IMR-90 (cell line): ENCODE measurements at regions not wholly inside any gene's neighbourhood (a gene's known extent, or its start where the extent isn't known, plus 50 kb on each side); places are given as distances from the start of the nearest gene placed in this dataset.
A peak's percentile ranks its signal among the peaks of the same experiment; 100 is the strongest.

ENCODE experiments used
- ATAC-seq: fragments of 200-7000 bp; cut with Tn5 transposase; 2 replicates; pipeline ENCODE4 v1.9.1; 2020; ENCODE audit warnings: low read depth, mild to moderate bottlenecking, moderate library complexity
- BruUV-seq: library from RNA; stranded (reverse); fragments of 400-500 nt; replicated peaks from 2 replicates; lab custom pipeline; 2021; lab: Mats Ljungman, UMichigan
- CTCF ChIA-PET: fragments of 300-600 bp; formaldehyde crosslinking; extraction: SDS; loops from one replicate; lab custom pipeline; 2021; ENCODE audit warnings: antibody characterized with exemption; lab: Yijun Ruan, JAX
- POLR2A ChIA-PET: fragments of 300-600 bp; sonication (Branson Sonifier 250); formaldehyde crosslinking; loops from one replicate; lab custom pipeline; 2022; ENCODE audit warnings: antibody characterized with exemption; ENCODE audit not compliant: unreplicated experiment; lab: Charles Lee
- DNase-seq: peaks from one replicate; pipeline ENCODE4 v3.0.0; 2013
- H2AFZ ChIP-seq: replicated peaks from 2 replicates; pipeline ENCODE3; 2013; ENCODE audit warnings: low read length, mild to moderate bottlenecking; ENCODE audit not compliant: poor library complexity
- H2AK5ac ChIP-seq: 2 replicates; pipeline ENCODE4 v1.6.1; 2013; ENCODE audit warnings: low read depth, low read length, inconsistent platforms
- H2AK9ac ChIP-seq: replicated peaks from 2 replicates; pipeline ENCODE3; 2013; ENCODE audit warnings: mild to moderate bottlenecking, low read depth, low read length, moderate library complexity; ENCODE audit not compliant: poor library complexity
- H2BK120ac ChIP-seq: 2 replicates; pipeline ENCODE4 v1.6.1; 2013; ENCODE audit warnings: low read depth, low read length, inconsistent platforms
- H2BK15ac ChIP-seq: 3 replicates; pipeline ENCODE4 v1.6.1; 2013; ENCODE audit warnings: low read depth, low read length, inconsistent platforms
- H2BK20ac ChIP-seq: 2 replicates; pipeline ENCODE4 v1.6.1; 2013; ENCODE audit warnings: low read depth, mild to moderate bottlenecking, inconsistent platforms, low read length, moderate library complexity
- H2BK5ac ChIP-seq: 2 replicates; pipeline ENCODE4 v1.6.1; 2013; ENCODE audit warnings: mild to moderate bottlenecking, low read depth, low read length, inconsistent platforms; ENCODE audit not compliant: poor library complexity, severe bottlenecking
- H3K14ac ChIP-seq: replicated peaks from 2 replicates; pipeline ENCODE4 v1.6.1; 2013; ENCODE audit warnings: low read depth, low read length, inconsistent platforms
- H3K18ac ChIP-seq: 2 replicates; pipeline ENCODE4 v1.6.1; 2013; ENCODE audit warnings: low read depth, low read length, control low read depth
- H3K23ac ChIP-seq: 2 replicates; pipeline ENCODE4 v1.6.1; 2013; ENCODE audit warnings: low read depth, low read length, inconsistent platforms
- H3K27ac ChIP-seq: 2 replicates; pipeline ENCODE4 v1.5.1; 2013; ENCODE audit warnings: mild to moderate bottlenecking, control low read depth, low read length; ENCODE audit not compliant: insufficient read depth
- H3K27me3 ChIP-seq: 2 replicates; pipeline ENCODE4 v1.6.1; 2013; ENCODE audit warnings: low read length; ENCODE audit not compliant: control insufficient read depth, insufficient read depth
- H3K36me3 ChIP-seq: 2 replicates; pipeline ENCODE4 v1.6.1; 2013; ENCODE audit warnings: low read length, mixed read lengths; ENCODE audit not compliant: control insufficient read depth, insufficient read depth
- H3K4ac ChIP-seq: 2 replicates; pipeline ENCODE4 v1.6.1; 2013; ENCODE audit warnings: low read depth, low read length, inconsistent platforms
- H3K4me1 ChIP-seq: 2 replicates; pipeline ENCODE4 v1.6.1; 2013; ENCODE audit warnings: low read length, mixed read lengths; ENCODE audit not compliant: control insufficient read depth, insufficient read depth
- H3K4me2 ChIP-seq: 2 replicates; pipeline ENCODE4 v1.6.1; 2013; ENCODE audit warnings: low read depth, mild to moderate bottlenecking, control low read depth, low read length, moderate library complexity
- H3K4me3 ChIP-seq: 2 replicates; pipeline ENCODE4 v1.5.1; 2013; ENCODE audit warnings: low read depth, mild to moderate bottlenecking, control low read depth, low read length, moderate library complexity; ENCODE audit not compliant: insufficient read depth
- H3K56ac ChIP-seq: 2 replicates; pipeline ENCODE4 v1.6.1; 2013; ENCODE audit warnings: low read length, inconsistent platforms; ENCODE audit not compliant: insufficient read depth; ENCODE audit errors: extremely low read depth
- H3K79me1 ChIP-seq, 2 experiments: 2 replicates each; pipeline ENCODE4 v1.6.1; 2013; ENCODE audit warnings: low read length in 2 of 2, inconsistent platforms in 1 of 2, low read depth in 1 of 2
- H3K9ac ChIP-seq: 2 replicates; pipeline ENCODE4 v1.6.1; 2013; ENCODE audit warnings: low read depth, low read length, control low read depth
- H3K9me1 ChIP-seq: 2 replicates; pipeline ENCODE4 v1.6.1; 2013; ENCODE audit warnings: low read length, inconsistent platforms; ENCODE audit not compliant: insufficient read depth
- H3K9me3 ChIP-seq: 2 replicates; pipeline ENCODE4 v1.6.1; 2013; ENCODE audit warnings: low read length; ENCODE audit not compliant: control insufficient read depth, insufficient read depth
- H4K20me1 ChIP-seq: 2 replicates; pipeline ENCODE4 v1.6.1; 2013; ENCODE audit warnings: low read length, inconsistent platforms; ENCODE audit not compliant: insufficient read depth
- H4K5ac ChIP-seq: 2 replicates; pipeline ENCODE4 v1.6.1; 2013; ENCODE audit warnings: mild to moderate bottlenecking, low read depth, low read length, control low read depth
- H4K8ac ChIP-seq, 2 experiments: 2 replicates each; pipeline ENCODE4 v1.6.1; 2013; ENCODE audit warnings: low read depth in 2 of 2, low read length in 2 of 2, control low read depth in 1 of 2, inconsistent platforms in 1 of 2
- H4K91ac ChIP-seq: 2 replicates; pipeline ENCODE4 v1.6.1; 2013; ENCODE audit warnings: low read depth, low read length, inconsistent platforms; ENCODE audit not compliant: insufficient read depth
- BHLHE40 ChIP-seq: fragments of 150-350 bp; IDR thresholded peaks from 2 replicates; pipeline ENCODE4 v1.6.1; 2016; ENCODE audit warnings: mild to moderate bottlenecking, low read depth, low read length
- FOS ChIP-seq: fragments of 150-350 bp; IDR thresholded peaks from 2 replicates; pipeline ENCODE4 v1.6.1; 2016; ENCODE audit warnings: low read depth, low read length
- WGBS, 2 experiments: methylation state at CpG; one replicate each; pipeline versions ENCODE4 v1.1.5 to v1.1.7; 2013; ENCODE audit warnings: missing lambda C conversion rate in 2 of 2; ENCODE audit not compliant: insufficient read length in 1 of 2; ENCODE audit errors: extremely low coverage in 2 of 2; 5-methylcytosine and 5-hydroxymethylcytosine counted together
- dilution Hi-C: fragments of 300-500 bp; cut with HindIII; formaldehyde crosslinking; loops from one replicate; pipeline ENCODE4 v1.14.3; 2018; ENCODE audit warnings: low sequenced_read_pairs; ENCODE audit not compliant: unreplicated experiment
- in situ Hi-C: fragments of 300-500 bp; cut with MboI; formaldehyde crosslinking; loops from 3 replicates; pipeline ENCODE4 v1.14.3; 2019; ENCODE audit warnings: low sequenced_read_pairs, inconsistent platforms, mixed read lengths
- intact Hi-C: fragments of 100-400 bp; cut with micrococcal nuclease; formaldehyde crosslinking; loops from 2 replicates; pipeline ENCODE4 v1.10.0; 2022

DNA sequence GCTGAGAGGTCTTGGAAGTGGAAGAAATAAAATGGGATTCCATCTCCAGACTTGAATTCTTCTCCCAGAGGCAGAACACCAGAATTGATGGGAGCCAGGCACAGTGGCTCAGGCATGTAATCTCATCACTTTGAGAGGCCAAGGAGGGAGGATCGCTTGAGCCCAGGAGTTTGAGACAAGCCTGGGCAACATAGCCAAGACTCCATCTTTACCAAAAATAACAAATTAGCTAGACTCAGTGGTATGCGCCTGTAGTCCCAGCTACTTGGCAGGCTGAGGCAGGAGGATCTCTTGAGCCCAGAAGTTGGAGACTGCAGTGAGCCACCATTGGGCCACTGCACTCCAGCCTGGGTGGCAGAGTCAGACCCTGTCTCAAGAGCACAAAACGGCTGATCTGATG, 144.3 kb downstream of the C1D start:
- Histone ChIP-seq H4K5ac (peak overlapping the region; percentile 57; the same call in 1 of the 2 replicates), H3K9me3 (no peaks in the 10 kb centered on the region), H4K8ac (peak overlapping the region; percentile 83 to 90), H4K20me1 (no peaks in the 10 kb centered on the region), H3K9me1 (peaks cover 7% of the 10 kb centered on the region), H2BK20ac (peak overlapping the region; percentile 99), H3K56ac (peak overlapping the region; percentile 35; the same call in 1 of the 2 replicates), H3K4ac (peak overlapping the region; percentile 98), H2AK9ac (no peak overlapping the region), H4K91ac (peak overlapping the region; percentile 99), H3K9ac (no peak overlapping the region), H3K23ac (peak overlapping the region; percentile 52; the same call in 1 of the 2 replicates), H3K14ac (peak overlapping the region; percentile 97), H2AFZ (peak overlapping the region; percentile 8), H3K18ac (peak overlapping the region; percentile 91), H3K4me2 (no peak overlapping the region), H2BK120ac (peak overlapping the region; percentile 97), H2BK5ac (peak overlapping the region; percentile 99), H3K79me1 (no peaks in the 10 kb centered on the region), H2AK5ac (peak overlapping the region; percentile 91), H3K4me1 (peaks cover 2% of the 10 kb centered on the region), H3K27ac (peak overlapping the region; percentile 38), H3K36me3 (no peaks in the 10 kb centered on the region), H2BK15ac (peak overlapping the region; percentile 79; the same call in 2 of the 3 replicates), H3K27me3 (no peaks in the 10 kb centered on the region), H3K4me3 (no peak overlapping the region)
- dilution Hi-C loops, result no loop called here
- ChIA-PET CTCF (no interaction called here), POLR2A (interaction anchor here (0.6 kb wide), 1 partner anchor 151 kb away, joined by 3 read pairs; no protein-coding TSS in a partner anchor)
- intact Hi-C loops, result no loop called here
- in situ Hi-C loops, result no loop called here
- BruUV-seq, result no TSS peak
- no peak for TF ChIP-seq BHLHE40
- TF ChIP-seq FOS, result no peak
- no peak for DNase-seq
- WGBS, 2 experiments, result 100% methylated on average over 1 of the region's 3 CpGs; no CpG with 5 or more reads in 1 of the 2 experiments
- ATAC-seq, result no peak
